Astrocyte (in vitro differentiated cells and primary cell): ENCODE measurements at regions not wholly inside any gene's neighbourhood (a gene's known extent, or its start where the extent isn't known, plus 50 kb on each side); places are given as distances from the start of the nearest gene placed in this dataset.

ENCODE experiments used
- EZH2 ChIP-seq: IDR thresholded peaks from 2 replicates; pipeline ENCODE4 v1.6.1; 2012; ENCODE audit warnings: mild to moderate bottlenecking, low read length, inconsistent platforms; ENCODE audit not compliant: insufficient read depth
- TF ChIP-seq, protein P1 (sequence below): IDR thresholded peaks from 2 replicates; pipeline ENCODE4 v1.5.1; 2011; ENCODE audit warnings: low read depth, mild to moderate bottlenecking, inconsistent platforms, low read length, moderate library complexity; ENCODE audit not compliant: insufficient read depth

GRCh38 chr12:118607831-118608230, 231.5 kb downstream of the SUDS3 start:
- TF ChIP-seq, protein P1, sequence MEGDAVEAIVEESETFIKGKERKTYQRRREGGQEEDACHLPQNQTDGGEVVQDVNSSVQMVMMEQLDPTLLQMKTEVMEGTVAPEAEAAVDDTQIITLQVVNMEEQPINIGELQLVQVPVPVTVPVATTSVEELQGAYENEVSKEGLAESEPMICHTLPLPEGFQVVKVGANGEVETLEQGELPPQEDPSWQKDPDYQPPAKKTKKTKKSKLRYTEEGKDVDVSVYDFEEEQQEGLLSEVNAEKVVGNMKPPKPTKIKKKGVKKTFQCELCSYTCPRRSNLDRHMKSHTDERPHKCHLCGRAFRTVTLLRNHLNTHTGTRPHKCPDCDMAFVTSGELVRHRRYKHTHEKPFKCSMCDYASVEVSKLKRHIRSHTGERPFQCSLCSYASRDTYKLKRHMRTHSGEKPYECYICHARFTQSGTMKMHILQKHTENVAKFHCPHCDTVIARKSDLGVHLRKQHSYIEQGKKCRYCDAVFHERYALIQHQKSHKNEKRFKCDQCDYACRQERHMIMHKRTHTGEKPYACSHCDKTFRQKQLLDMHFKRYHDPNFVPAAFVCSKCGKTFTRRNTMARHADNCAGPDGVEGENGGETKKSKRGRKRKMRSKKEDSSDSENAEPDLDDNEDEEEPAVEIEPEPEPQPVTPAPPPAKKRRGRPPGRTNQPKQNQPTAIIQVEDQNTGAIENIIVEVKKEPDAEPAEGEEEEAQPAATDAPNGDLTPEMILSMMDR = no peak
- TF ChIP-seq EZH2 = no peak
